GM19372 (cell line): ENCODE measurements at regions not wholly inside any gene's neighbourhood (a gene's known extent, or its start where the extent isn't known, plus 50 kb on each side); places are given as distances from the start of the nearest gene placed in this dataset.
"Not testable (repeated sequence)": the region's sequence is repeated elsewhere in the genome, so short reads cannot be mapped to it uniquely, and the experiment has no call there.

Experiments used
- ATAC-seq: cut with Tn5 transposase; IDR thresholded peaks from one replicate; pipeline ENCODE4 v1.9.1; 2021; ENCODE audit warnings: mild to moderate bottlenecking, low read depth, moderate library complexity; ENCODE audit not compliant: unreplicated experiment

- ATAC-seq: no peak
Observed at GRCh38 chr13:84834201-84834600, 951.9 kb upstream of the SLITRK1 start.

GRCh38 chr13:84831666-84832657 is 949.7 kb upstream of the SLITRK1 start:
- no peak for ATAC-seq

GRCh38 chr13:84823528-84823927 is 941.3 kb upstream of the SLITRK1 start:
- no peak for ATAC-seq

- ATAC-seq: no peak
Observed at GRCh38 chr13:84821261-84821660, 939.0 kb upstream of the SLITRK1 start.

GRCh38 chr13:84816567-84817105 is 934.4 kb upstream of the SLITRK1 start:
- no peak for ATAC-seq

GRCh38 chr13:84812789-84813188 is 930.5 kb upstream of the SLITRK1 start:
- no peak for ATAC-seq

- ATAC-seq: no peak
Observed at GRCh38 chr13:84812078-84812477, 929.8 kb upstream of the SLITRK1 start.

- no peak for ATAC-seq
Observed at GRCh38 chr13:84810781-84811180, 928.5 kb upstream of the SLITRK1 start.

GRCh38 chr13:84802073-84802472 is 919.8 kb upstream of the SLITRK1 start:
- no peak for ATAC-seq

- ATAC-seq: no peak
Observed at GRCh38 chr13:84784443-84785153, 902.3 kb upstream of the SLITRK1 start.

GRCh38 chr13:84777316-84777715 is 895.0 kb upstream of the SLITRK1 start:
- ATAC-seq: no peak

- ATAC-seq: no peak
Observed at GRCh38 chr13:84776593-84776992, 894.3 kb upstream of the SLITRK1 start.

GRCh38 chr13:84775920-84776319 is 893.6 kb upstream of the SLITRK1 start:
- ATAC-seq: not testable (repeated sequence)

GRCh38 chr13:84774111-84774510 is 891.8 kb upstream of the SLITRK1 start:
- no peak for ATAC-seq

- ATAC-seq: no peak
Observed at GRCh38 chr13:84760956-84761355, 878.7 kb upstream of the SLITRK1 start.

- ATAC-seq: no peak
Observed at GRCh38 chr13:84749126-84749525, 866.9 kb upstream of the SLITRK1 start.

- no peak for ATAC-seq
Observed at GRCh38 chr13:84745051-84745551, 862.8 kb upstream of the SLITRK1 start.

GRCh38 chr13:84744203-84744602 is 861.9 kb upstream of the SLITRK1 start:
- no peak for ATAC-seq

GRCh38 chr13:84741253-84741652 is 859.0 kb upstream of the SLITRK1 start:
- ATAC-seq: no peak

- ATAC-seq: no peak
Observed at GRCh38 chr13:84739021-84739420, 856.7 kb upstream of the SLITRK1 start.

- no peak for ATAC-seq
Observed at GRCh38 chr13:84737661-84738060, 855.4 kb upstream of the SLITRK1 start.
